Fibroblast of mammary gland (primary cell): ENCODE measurements at regions not wholly inside any gene's neighbourhood (a gene's known extent, or its start where the extent isn't known, plus 50 kb on each side); places are given as distances from the start of the nearest gene placed in this dataset.

Experiments used
- DNase-seq: peaks from one replicate; pipeline ENCODE4 v3.0.0-alpha.2; 2010; ENCODE audit warnings: low read depth
- H3K4me3 ChIP-seq: 2 replicates; pipeline ENCODE4 v1.5.1; 2011; ENCODE audit warnings: low read depth, mild to moderate bottlenecking, low read length, moderate library complexity; ENCODE audit not compliant: control insufficient read depth
- TF ChIP-seq, protein P1 (sequence below): conservative IDR thresholded peaks from 2 replicates; pipeline ENCODE4 v1.5.1; 2011; ENCODE audit warnings: low read depth, low read length, inconsistent platforms; ENCODE audit not compliant: control insufficient read depth, insufficient read depth

DNA sequence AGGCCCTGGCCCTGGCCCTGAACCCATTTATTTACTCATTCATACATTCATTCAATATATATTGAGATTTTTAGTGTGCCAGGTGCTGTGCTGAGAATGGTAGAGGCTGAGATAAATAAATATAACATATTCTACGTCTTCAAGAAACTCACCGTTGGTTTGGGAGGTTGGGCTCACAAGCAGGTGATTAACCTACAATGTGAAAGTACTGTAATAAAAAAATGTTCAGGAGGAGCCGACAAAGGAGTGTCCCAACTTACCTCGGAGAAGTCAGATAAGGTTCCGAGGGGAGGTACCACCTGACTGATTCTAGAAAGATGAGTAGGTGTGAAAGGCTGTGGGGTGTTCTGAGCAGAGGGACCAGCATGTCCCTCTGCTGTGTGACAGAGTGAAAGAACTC, 479.6 kb upstream of the KLF4 start:
- H3K4me3 ChIP-seq, result no peak overlapping the region
- TF ChIP-seq, protein P1, sequence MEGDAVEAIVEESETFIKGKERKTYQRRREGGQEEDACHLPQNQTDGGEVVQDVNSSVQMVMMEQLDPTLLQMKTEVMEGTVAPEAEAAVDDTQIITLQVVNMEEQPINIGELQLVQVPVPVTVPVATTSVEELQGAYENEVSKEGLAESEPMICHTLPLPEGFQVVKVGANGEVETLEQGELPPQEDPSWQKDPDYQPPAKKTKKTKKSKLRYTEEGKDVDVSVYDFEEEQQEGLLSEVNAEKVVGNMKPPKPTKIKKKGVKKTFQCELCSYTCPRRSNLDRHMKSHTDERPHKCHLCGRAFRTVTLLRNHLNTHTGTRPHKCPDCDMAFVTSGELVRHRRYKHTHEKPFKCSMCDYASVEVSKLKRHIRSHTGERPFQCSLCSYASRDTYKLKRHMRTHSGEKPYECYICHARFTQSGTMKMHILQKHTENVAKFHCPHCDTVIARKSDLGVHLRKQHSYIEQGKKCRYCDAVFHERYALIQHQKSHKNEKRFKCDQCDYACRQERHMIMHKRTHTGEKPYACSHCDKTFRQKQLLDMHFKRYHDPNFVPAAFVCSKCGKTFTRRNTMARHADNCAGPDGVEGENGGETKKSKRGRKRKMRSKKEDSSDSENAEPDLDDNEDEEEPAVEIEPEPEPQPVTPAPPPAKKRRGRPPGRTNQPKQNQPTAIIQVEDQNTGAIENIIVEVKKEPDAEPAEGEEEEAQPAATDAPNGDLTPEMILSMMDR, result no peak
- DNase-seq, result no peak

DNA sequence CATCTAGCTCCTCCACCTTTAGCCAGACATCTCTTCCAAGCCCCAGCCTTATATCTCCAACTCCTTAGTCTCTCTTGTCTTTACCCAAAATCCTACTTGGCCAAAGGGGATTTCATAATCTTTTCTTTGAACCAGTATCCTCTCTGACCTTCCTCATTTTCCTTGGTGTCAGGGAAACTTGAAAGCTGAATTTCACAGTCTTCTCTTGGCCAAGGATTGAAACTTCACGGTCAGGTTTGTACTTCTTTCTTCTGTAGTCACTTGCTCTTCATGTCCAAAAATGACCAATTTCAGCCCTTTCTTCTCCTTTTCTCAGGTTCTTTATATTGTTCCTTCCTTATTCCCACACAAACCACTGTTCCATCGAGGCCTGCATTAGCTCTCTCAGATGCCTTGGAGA, 473.7 kb upstream of the KLF4 start:
- no peak overlapping the region for H3K4me3 ChIP-seq
- TF ChIP-seq, protein P1, result no peak
- DNase-seq, result no peak

DNA sequence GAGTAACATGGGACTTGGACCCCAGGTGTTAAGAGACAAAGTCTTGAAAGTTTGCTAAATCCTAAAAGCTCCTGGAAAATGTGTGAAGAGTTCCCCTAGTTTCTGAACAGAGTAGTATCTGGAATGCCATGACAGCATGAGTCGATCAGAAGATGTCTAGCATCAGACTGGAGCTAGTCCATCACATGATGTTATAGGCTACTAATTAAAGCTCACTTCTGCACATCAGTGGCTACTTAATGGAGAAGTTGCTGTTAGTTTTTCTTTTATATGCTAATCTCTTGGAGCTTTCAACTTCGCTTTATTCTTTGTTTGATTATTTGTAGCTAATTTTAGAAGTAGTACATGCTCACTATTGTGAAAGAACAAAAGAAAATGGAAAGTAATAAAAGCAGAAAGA, 471.3 kb upstream of the KLF4 start:
- H3K4me3 ChIP-seq, result no peak overlapping the region
- TF ChIP-seq, protein P1, result no peak
- DNase-seq, result no peak

DNA sequence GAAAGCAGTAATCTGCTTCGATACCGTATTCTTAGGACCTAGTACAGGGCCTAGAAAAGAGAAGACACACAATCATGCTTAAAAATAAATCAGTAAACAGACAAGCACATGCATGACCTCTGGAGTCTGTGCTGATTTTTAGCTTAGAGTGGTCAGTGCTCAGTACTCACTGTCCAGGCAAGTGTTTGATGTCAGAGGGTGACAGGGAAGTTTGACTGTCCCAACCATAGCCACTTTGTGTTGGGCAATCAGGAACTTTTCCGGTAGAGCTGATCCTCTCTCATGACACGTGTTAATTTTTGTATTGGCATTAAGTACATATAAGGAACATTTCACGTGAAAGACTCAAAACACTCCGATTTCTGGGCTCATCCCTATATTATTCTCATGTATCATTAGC, 464.7 kb upstream of the KLF4 start:
- TF ChIP-seq, protein P1, result no peak
- DNase-seq, result no peak
- no peak overlapping the region for H3K4me3 ChIP-seq

DNA sequence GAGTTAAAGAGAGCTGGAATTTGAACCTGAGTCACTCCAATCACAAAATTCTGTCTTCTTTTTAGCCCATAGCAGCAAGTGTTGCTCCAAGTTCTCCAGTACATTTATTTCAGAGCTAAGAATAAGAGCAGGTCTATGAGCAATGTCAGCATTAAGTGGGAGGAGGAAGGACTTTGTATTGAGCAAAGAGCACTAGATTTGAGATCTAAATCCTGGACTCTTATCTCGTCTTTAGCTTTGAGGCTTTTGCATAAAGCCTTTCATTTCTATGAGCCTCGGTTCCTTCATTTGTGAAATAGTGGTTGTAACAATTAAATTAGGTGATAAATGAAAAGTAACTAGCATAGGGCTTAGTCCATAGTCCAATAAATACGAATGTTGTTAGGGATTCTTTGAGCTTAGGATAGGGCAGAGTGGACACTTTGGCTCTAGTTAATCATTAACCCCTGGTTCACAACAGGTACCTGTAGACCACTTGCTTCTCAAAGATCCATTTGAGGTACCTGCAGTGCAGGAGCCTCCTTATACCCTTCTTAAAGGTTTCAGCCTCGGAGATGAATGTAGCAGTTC, 464.1 kb upstream of the KLF4 start:
- DNase-seq, result no peak
- TF ChIP-seq, protein P1, result no peak
- no peak overlapping the region for H3K4me3 ChIP-seq

DNA sequence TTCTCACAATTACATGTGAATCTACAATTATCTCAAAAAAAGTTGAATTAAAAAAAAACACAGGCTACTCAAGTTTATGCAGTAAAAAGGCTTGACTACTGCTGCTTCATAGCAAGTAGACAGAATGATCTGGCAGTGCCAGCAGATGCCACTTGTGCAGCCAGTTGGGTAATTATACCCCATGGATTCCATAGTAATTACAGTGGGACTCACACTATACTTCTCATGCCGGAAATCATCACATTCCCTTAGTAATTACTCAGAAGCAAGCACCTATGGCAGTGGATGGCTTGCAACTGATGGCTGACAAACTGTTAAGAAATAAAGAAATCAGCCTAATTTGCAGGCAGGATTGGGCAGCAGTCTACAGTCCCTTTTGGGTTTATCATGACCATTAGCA, 463.2 kb upstream of the KLF4 start:
- no peak for DNase-seq
- no peak overlapping the region for H3K4me3 ChIP-seq
- TF ChIP-seq, protein P1, result no peak

DNA sequence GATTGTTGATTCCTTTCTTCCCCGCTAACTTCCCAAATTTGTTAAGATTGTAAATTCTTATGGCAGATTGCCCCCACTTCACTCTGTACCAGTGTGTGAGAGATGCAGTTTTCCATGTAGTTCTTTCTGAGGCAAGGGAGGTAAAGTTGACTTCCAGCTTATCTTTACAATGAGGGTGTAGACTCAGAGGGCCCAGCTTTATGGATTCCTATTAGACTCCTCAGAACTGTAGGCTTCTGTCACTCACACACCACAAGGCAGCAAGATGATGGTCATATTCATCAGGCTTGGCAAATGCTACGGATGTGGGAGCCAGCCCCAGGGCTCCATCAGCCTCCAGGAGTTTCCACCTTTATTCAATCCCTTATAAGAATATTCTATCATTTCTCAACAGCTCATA, 461.9 kb upstream of the KLF4 start:
- DNase-seq, result no peak
- H3K4me3 ChIP-seq, result no peak overlapping the region
- TF ChIP-seq, protein P1, result no peak
